ENCODE measurements at regions not wholly inside any gene's neighbourhood (a gene's known extent, or its start where the extent isn't known, plus 50 kb on each side); places are given as distances from the start of the nearest gene placed in this dataset.

- no peak overlapping the region for H3K27ac ChIP-seq (ENCODE audit: low read depth in 1 of 2, low read length in 2 of 2)
- WGBS (ENCODE audit: insufficient coverage): no CpG with 5 or more reads among the region's 1 CpG
- no peak for DNase-seq
- no peaks in the 10 kb centered on the region for H3K36me3 ChIP-seq (replicated peaks in 1 of 2; ENCODE audit: control insufficient read depth in 1 of 2, insufficient read depth in 2 of 2, low read length in 2 of 2)
- H2AFZ ChIP-seq (ENCODE audit: insufficient read depth, low read depth, low read length, poor library complexity, severe bottlenecking): no peak overlapping the region
- H4K20me1 ChIP-seq (ENCODE audit: insufficient read depth, low read length): no peaks in the 10 kb centered on the region
- no peak overlapping the region for H3K9ac ChIP-seq (ENCODE audit: insufficient read depth, low read length, poor library complexity, severe bottlenecking)
- H3K4me1 ChIP-seq (ENCODE audit: control insufficient read depth in 1 of 2, insufficient read depth in 2 of 2, low read length in 2 of 2): no peaks in the 10 kb centered on the region
- no peaks in the 10 kb centered on the region for H3K79me2 ChIP-seq (ENCODE audit: insufficient read depth, low read length)
- peaks cover 12 to 36% (median 20%) of the 10 kb centered on the region in 7 donors for H3K9me3 Mint-ChIP-seq
- peaks cover 0 to 2% (median 0%) of the 10 kb centered on the region in 3 donors for H3K27me3 Mint-ChIP-seq (ENCODE audit: low read depth in 3 of 3)
- H3K36me3 Mint-ChIP-seq: no peaks in the 10 kb centered on the region
- peaks cover 13 to 19% of the 10 kb centered on the region in 2 donors for H3K9me3 ChIP-seq (replicated peaks in 1 of 2; ENCODE audit: control insufficient read depth in 1 of 2, insufficient read depth in 1 of 2, low read length in 2 of 2)
- H3K4me1 Mint-ChIP-seq: no peaks in the 10 kb centered on the region
- H3K4me3 Mint-ChIP-seq: no peak overlapping the region
- no peaks in the 10 kb centered on the region for H3K27me3 ChIP-seq (ENCODE audit: control insufficient read depth in 2 of 2, insufficient read depth in 2 of 2, low read length in 2 of 2)
- H3K27ac Mint-ChIP-seq: no peak overlapping the region
- no peak for TF ChIP-seq CTCF (IDR thresholded peaks at IDR 0.05)
- intact Hi-C loops (cut with micrococcal nuclease): no loop called here
- no peak overlapping the region for H3K4me3 ChIP-seq (replicated peaks in 1 of 3; ENCODE audit: low read depth in 2 of 3, low read length in 3 of 3)
- no peak overlapping the region for H3K4me2 ChIP-seq (replicated peaks; ENCODE audit: extremely low read depth, low read length, poor library complexity, severe bottlenecking)
Observed at GRCh38 chr13:73433458-73433857, 374.7 kb downstream of the KLF5 start.

- H3K4me2 ChIP-seq (replicated peaks; ENCODE audit: extremely low read depth, low read length, poor library complexity, severe bottlenecking): no peak overlapping the region
- Mint-ChIP-seq H3K9me3 (peaks cover 0 to 17% (median 10%) of the 10 kb centered on the region in 7 donors), H3K36me3 (no peaks in the 10 kb centered on the region), H3K4me3 (no peak overlapping the region), H3K4me1 (no peaks in the 10 kb centered on the region), H3K27me3 (ENCODE audit: low read depth in 3 of 3) (peaks cover 0 to 2% (median 2%) of the 10 kb centered on the region in 3 donors), H3K27ac (no peak overlapping the region)
- no peaks in the 10 kb centered on the region for H3K27me3 ChIP-seq (ENCODE audit: control insufficient read depth in 2 of 2, insufficient read depth in 2 of 2, low read length in 2 of 2)
- no peak for DNase-seq
- H3K27ac ChIP-seq (ENCODE audit: low read depth in 1 of 2, low read length in 2 of 2): no peak overlapping the region
- intact Hi-C loops (cut with micrococcal nuclease): no loop called here
- H3K79me2 ChIP-seq (ENCODE audit: insufficient read depth, low read length): no peaks in the 10 kb centered on the region
- H3K4me1 ChIP-seq (ENCODE audit: control insufficient read depth in 1 of 2, insufficient read depth in 2 of 2, low read length in 2 of 2): no peaks in the 10 kb centered on the region
- peaks cover 0 to 7% of the 10 kb centered on the region in 2 donors for H3K9me3 ChIP-seq (replicated peaks in 1 of 2; ENCODE audit: control insufficient read depth in 1 of 2, insufficient read depth in 1 of 2, low read length in 2 of 2)
- H4K20me1 ChIP-seq (ENCODE audit: insufficient read depth, low read length): no peaks in the 10 kb centered on the region
- H2AFZ ChIP-seq (ENCODE audit: insufficient read depth, low read depth, low read length, poor library complexity, severe bottlenecking): no peak overlapping the region
- no peak overlapping the region for H3K9ac ChIP-seq (ENCODE audit: insufficient read depth, low read length, poor library complexity, severe bottlenecking)
- no peak overlapping the region for H3K4me3 ChIP-seq (replicated peaks in 1 of 3; ENCODE audit: low read depth in 2 of 3, low read length in 3 of 3)
- no peaks in the 10 kb centered on the region for H3K36me3 ChIP-seq (replicated peaks in 1 of 2; ENCODE audit: control insufficient read depth in 1 of 2, insufficient read depth in 2 of 2, low read length in 2 of 2)
- WGBS (ENCODE audit: insufficient coverage): no CpG with 5 or more reads among the region's 1 CpG
- no peak for TF ChIP-seq CTCF (IDR thresholded peaks at IDR 0.05)
Observed at GRCh38 chr13:73429701-73430100, 370.9 kb downstream of the KLF5 start.

Data from CD14-positive monocyte (primary cell).